ENCODE measurements at regions not wholly inside any gene's neighbourhood (a gene's known extent, or its start where the extent isn't known, plus 50 kb on each side); places are given as distances from the start of the nearest gene placed in this dataset.

DNA sequence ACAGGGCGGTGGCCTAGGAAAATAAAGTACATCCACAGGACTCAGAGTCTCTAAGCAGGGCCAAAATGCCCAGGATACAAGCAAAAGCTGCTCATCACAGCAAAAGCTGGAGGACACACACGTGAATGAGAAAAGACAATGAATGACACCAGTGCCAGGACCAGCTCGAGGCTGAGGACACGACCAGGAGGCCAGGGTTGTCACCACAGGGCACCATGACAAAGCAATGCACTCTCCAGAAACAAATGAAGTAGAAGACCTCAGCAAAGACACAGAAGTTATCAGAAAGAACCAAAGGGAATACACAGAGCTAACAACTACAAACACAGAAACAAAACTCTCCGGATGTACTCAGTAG lies 92.1 kb downstream of the FOXL3 start:
- DNase-seq (ENCODE audit: low read depth, low spot score): no peak

DNA sequence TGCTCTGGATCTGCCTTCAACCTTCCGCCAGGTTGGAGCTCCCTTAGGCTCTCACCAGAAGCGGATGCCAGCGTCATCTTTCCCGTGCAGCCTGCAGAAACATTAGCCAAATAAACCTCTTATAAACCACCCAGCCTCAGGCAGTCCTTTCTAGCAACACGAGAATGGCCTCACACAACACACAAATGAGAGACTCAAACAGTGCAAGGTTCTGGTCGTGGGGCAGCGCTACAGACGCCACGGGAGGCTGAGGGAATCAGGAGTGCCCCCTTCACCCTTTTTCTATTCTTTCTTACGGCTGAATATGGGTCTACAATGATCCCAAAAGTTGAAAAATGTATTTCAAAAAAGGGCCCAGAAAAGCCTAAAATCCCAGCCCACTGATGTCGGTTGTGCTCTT lies 96.4 kb downstream of the FOXL3 start:
- DNase-seq (ENCODE audit: low read depth, low spot score): no peak

DNA sequence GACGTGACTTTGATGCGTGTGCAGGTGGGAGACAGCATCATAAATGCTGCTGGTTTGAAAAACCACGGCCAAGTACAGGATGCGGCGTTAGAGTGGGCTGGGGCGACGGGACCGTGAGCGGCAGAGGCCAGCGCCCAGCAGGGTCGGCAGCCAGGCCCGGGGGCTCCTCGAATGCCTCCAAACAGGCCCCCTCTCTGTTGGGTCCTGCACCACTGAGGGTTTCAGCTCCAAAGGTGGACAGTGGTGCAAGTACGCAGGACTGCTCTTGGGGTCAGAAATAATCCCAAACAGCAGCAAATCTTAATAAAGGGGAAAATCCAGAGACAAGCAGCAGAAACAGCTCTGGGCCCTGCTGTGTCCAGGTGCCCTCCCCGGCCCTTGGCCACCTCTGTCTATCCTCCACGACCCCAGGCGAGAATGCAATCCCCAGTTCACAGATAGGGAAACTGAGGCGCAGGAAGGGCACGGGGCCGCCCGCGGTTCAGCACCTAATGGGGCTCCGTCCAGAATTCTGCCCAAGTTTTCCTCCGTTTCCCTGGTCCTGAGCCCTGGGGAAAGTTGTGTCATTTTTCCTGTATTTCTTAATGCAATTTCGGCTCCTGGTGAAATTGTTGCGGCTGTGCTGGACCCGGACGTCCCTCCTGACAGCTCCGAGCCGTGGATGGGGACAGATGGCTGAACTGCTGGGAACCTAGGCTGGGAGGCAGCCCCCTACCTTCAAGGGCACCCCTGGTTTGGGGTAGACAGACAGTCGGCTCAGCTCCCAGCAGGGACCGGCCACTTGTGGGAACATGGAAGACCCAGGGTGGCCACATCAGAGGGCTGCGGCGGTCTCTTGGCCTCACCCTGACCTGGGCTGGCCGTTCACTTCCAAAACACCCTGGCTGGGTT lies 97.4 kb downstream of the FOXL3 start:
- DNase-seq (ENCODE audit: low read depth, low spot score): no peak

DNA sequence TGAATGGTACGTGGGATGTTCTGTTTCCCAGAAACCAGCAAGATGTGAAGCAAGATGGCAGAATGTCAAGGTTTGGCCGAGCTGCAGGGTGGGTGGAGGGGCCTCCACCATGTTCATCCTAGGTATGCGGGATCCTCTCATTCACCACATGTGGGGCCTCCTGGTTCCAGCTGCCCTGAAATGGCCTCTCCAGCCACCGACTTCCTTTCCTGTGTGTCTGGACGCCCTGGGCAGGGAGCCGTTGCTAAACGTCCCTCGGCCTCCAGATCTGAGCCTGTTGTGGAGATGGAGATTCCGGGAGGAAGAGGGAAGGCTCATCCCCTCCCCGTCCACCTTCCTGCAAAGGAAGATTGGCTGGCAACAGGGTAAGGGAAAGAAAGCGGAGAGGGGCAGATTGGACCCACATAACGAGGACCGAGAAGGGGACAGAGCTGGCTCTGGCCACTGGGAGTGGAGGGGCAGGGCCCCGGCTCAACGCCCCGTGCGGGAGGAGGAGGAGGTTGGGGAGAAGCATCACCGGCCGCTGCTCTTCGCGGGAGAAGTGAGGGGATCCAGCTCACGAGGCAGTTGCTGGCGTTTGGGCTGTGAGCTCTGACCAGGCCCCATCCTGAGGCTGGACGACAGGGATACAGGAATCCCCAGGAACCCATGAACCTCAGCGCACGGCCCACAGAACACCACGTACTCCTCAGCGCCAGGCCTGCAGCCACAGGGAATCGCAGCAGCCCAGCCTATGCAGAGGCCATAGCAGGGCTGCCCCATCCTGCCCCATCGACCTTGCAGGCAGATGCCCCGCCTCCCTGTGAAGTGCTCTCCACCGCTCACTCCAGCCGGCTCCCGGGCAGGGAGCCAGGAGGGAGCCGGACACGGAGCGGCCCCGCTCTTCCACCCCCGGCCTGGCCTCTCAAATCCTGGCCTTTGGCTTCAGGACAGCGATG lies 98.3 kb downstream of the FOXL3 start:
- no peak for DNase-seq (ENCODE audit: low read depth, low spot score)

DNA sequence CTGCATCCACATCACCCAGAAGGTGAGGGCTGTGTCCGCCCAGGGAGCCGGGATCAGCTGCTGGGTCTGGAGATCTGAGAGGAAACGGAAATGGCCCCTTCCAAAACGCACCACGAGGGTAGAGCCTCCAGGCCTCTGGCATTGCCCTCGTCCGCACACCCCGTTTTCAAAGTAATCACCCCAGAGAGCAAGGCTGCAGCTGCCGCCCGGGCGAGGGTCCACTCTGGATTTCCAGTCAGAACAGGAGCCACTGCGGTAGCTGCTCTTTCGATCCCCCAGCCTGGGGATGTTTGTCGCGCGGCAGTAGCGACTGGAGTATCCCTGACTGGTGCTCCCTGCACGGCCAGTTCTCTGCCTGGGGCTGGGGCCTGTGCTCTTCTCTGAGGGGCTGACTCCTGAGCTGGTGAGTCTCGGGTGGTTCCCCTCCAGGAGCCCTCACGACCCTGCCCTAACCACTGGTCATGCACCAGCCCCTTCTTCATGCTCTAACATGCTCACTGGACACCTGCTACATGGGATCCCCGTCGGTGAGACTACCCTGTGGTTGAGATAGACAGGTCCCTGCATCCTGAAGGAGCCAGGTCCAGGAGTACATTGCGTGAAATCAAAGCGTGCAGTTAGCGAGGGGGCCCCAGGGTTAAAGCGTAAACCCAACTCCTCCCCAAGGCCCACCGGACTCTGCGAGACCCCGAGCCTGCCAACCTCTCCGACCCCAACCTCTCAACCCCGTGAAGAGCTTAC lies 99.2 kb downstream of the FOXL3 start:
- no peak for DNase-seq (ENCODE audit: low read depth, low spot score)

DNA sequence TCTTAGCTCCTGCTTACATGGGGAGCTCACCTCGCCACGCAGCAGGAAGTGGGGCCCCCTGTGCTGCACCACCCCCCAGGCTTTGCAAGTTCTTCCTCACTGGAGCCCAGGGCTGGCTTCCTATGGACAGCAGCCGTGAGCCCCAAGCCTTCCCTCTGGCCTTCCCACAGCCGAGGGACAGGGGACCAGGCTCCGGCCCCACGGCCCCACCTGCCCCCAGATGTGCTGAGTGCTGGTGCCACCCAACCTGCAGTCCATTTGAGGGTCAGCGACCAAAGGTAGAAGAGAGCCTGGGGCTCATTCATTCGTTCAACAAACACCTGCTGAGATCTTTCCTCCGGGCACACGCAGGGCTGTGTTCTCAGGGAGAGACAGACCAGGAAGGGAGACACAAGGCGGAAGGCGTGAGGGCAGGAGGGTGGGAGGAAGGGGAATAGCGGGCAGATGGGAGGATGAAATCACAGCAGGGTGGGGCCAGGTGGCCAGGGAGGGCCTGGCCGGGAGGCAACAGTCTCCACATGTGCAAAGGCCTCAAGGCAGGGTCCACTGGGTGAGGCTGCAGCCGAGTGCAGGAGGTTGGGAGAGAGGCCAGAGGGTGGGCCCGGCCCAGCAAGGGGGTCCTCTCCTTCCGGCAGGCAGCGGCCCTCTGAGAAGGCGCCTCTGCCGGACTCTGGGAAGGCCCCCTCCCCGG lies 100.1 kb downstream of the FOXL3 start:
- no peak for DNase-seq (ENCODE audit: low read depth, low spot score)

DNA sequence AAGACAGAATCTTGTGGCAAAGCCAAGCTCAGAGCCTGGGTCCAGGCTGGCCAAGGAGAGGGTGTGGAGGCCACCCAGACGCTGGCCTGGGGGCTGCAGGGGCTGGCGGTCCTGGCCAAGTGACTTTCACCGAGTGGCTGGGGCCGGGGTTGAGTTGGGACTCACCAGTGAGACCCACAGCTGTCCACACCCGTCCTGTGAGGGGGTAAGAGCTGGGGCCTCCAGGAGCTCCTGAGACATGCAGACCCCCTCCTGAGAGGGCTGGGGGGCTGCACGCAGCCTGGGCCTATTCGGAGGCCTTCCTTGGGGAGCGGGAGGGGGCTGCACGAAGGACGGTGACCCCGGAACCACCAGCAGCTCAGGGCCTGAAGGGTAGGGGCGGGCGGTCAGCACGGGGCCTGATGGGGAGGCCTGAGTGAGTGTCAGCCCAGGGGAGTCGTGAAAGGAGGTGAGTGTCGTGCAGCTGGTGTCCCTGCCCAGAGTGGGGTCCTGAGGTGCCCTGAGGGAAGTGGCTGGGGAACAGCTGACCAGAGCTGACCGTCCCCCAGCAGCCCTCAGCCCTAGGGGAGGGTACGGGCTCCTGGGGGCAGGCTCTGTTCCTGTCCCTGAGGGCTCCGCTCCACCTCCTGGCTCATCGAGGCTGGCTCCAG lies 100.9 kb downstream of the FOXL3 start:
- no peak for DNase-seq (ENCODE audit: low read depth, low spot score)

DNA sequence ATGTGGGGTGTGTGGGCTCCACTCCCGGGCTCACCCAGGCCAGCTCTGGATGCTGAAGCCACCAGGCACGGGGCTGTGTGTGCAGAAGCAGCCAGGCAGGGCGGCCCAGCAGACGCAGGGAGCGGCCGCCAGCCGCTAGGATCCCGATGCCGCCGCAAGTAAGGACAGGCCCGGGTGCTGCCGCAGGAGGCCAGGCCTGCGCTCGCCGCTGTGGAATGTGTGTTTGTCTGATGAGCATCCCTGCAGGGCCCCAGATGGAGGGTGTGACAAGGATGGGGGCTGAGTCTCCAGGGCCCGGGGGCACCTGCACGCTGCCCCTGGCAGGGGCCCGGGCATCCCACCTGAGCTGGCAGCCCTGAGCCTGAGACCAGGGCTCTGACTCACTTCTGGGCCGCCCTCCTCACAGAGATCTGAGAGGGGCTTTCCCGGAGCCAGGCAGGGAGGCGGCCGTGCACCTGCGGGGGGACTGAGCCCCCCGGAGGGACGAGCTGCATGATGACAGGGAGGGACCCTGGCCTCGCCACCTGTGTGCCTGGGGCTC lies 101.5 kb downstream of the FOXL3 start:
- DNase-seq (ENCODE audit: low read depth, low spot score): no peak

DNA sequence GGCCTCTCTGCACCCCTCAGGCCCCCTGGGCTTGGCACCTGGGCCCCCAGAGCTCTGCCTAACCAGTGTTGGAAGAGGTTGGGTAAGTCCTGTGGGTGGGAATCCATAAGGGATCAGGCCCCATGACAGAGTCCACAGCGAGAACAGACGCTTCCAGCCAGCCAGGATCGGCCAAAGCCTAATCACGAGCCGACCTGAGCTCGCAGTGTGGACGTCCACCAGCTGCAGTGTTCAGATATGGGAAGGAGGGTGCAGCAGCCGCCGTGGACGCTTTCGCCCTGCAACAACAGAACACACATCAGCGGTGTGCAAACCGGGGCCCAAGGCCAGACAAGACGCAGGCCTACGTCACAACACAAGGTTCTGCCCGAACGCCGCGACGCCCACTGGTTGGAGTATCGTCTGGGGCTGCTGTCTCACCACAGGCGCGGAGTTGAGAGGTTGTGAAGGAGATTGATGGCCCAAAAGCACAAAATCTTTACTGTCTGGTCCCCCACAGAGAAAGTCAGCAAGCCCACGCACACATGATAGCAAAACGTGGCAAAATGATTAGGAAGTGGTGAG lies 102.1 kb downstream of the FOXL3 start:
- DNase-seq (ENCODE audit: low read depth, low spot score): no peak

DNA sequence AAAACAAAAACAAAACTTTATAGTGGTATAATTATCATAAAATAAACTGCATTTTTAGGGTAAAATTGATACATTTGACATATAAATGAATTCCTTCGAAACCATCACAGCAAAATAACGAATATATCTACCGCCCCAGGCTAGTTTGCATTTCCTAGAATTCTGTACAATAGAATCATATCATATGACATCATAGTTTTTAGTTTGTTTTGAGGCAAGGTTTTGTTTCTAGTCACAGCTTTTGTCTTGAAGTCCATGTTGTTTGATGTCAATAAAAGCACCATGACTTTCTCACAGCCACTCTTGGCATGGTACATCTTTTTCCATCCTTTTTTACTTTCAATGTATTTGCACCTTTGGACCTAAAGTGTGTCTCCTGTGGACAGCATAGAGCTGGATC lies 102.9 kb downstream of the FOXL3 start:
- no peak for DNase-seq (ENCODE audit: low read depth, low spot score)

DNA sequence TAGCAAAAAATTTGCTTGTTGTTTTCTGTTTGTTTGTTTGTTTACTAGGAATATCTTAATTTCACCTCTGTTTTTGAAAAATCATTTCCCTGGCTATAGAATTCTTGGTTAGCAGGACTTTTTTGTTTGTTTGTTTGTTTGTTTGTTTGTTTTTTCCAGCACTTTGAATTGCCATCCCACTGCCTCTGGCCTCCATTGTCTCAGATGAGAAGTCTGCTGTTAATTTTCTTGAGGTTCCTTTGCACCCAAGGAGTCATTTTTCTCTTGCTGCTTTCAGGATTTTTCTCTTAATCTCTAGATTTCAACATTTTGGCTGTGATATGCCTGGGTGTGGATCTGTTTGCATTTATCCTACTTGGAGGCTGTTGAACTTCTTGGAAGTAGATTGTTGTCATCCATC lies 105.7 kb downstream of the FOXL3 start:
- DNase-seq (ENCODE audit: low read depth, low spot score): no peak

DNA sequence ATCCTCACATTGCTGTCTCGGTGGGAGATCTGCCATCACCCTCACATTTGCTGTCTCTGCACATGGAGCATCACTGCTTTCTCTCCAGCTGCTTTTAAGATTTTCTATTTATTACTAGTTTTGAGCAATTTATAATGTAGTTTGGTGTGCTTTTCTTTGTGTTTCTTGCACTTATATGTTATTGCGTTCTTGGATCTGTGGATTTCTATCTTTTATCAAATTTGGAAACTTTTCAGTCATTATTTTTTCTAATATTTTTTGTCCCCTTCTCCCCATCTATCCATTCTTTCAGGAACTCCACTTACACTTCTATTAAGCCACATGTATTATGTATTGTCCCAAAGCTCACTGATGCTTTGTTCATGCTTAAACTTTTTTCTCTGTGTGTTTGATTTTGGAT lies 108.9 kb downstream of the FOXL3 start:
- DNase-seq (ENCODE audit: low read depth, low spot score): no peak

DNA sequence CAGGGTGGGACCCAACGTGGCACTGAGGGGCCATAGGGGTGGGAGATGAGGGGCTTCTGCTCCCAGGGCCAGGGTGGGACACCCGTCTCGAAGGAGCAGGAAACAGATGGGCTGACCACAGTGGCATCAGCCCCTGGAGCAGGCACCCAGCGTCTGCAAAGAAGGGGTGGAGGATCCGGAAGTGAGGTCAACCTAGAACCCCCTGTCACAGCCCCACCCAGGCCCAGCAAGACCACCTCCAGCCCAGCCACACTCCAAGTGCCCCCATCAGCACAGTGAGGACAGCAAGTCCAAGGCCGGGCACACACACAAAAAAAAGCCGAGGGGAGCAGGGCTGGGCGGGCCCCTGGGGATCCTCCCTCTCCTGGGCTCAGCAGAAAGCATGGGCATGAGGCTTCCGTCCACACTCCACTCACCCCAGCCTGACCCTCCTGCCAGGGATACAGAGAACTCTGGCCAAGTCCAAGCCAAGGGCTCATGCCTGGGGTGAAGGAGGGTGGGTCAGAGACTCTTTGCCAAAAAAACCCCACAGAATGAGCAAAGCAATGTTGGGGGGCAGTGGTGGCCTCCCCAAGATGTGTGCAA lies 111.0 kb downstream of the FOXL3 start:
- no peak for DNase-seq (ENCODE audit: low read depth, low spot score)

DNA sequence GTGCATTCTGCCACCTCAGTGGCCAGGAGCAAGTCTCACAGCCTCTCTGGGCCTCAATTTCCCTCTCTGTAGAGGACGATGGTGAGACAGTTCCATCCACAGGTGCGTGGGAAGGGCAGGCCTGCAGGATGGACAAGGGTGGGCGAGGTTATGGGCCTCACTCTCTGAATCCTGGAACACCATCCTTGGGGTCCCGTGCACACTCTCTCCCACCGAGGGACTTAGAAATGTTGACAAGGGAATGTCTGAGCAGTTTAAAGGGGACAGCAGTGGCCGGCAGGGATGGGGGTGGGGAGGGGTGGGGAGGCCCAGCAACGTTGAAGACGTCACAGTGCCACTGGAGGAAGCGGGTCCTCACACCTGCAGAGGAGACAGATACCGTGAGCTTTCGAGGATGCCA lies 111.5 kb downstream of the FOXL3 start:
- no peak for DNase-seq (ENCODE audit: low read depth, low spot score)

DNA sequence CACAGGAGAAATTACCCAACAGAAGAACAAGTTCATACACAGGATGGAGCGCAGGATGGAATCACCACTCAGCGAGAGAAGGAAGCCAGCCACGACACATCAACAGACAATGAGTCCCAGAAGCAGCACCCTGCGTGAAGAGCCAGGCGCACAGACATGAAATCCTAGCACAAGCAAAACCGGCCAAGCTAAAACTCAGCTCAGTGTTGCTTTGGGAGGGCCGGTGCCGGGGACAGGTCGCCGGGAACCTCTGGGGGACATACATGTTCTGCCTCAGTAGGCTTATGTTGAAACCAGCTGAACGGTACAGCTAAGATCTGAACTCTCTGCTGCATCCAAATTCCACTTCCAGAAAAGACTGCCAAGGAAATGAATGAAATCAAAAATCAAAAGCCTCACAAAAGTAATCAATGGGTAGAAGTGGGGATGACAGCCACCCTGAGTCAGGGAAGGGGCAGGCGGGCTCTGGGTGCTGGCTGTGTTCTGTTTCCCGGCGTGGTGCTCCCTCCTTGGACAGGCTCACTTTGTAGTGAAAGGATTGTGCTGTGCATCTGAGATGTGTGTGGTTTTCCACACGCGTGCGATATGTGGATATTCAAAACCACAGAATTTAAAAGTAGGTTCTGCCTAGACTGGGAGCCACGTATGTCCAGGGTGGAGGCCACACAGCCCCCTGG lies 114.7 kb downstream of the PDGFA start:
- DNase-seq (ENCODE audit: low read depth, low spot score): no peak

DNA sequence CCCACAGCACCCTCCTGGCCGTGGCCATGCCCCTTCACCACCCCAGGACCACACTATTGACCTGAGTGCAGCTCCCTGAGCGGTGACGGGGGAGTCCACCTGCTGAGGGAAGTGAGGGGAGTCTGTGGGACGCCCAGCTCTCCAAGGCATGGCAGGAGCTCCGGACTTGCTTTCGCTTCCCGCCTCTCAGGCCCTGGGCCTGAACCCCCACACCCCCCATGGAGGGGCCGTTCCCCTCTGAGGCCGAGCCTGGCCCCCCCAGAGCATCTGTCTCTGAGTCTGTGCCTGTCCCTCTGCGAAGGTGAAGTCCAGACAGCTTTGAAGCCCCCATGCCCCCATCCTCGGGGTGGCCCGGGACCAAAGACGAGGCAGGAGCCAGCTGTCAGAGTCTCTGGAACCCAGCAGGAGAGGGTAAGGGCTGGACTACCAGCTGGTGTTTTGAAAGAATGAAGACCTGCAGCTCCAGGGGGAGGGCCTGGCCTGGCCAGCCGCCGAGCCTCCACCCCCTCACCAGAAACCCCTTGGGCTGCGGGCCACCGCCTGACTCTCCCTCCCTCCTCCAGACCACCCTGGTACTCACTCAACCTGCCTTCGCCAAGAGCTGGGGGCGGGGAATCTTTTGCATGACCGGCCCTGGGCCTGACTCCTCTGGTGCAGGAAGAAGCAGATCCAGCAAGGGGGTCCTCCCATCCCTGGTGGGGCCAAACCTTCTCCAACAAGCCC lies 114.0 kb downstream of the PDGFA start:
- DNase-seq (ENCODE audit: low read depth, low spot score): no peak

DNA sequence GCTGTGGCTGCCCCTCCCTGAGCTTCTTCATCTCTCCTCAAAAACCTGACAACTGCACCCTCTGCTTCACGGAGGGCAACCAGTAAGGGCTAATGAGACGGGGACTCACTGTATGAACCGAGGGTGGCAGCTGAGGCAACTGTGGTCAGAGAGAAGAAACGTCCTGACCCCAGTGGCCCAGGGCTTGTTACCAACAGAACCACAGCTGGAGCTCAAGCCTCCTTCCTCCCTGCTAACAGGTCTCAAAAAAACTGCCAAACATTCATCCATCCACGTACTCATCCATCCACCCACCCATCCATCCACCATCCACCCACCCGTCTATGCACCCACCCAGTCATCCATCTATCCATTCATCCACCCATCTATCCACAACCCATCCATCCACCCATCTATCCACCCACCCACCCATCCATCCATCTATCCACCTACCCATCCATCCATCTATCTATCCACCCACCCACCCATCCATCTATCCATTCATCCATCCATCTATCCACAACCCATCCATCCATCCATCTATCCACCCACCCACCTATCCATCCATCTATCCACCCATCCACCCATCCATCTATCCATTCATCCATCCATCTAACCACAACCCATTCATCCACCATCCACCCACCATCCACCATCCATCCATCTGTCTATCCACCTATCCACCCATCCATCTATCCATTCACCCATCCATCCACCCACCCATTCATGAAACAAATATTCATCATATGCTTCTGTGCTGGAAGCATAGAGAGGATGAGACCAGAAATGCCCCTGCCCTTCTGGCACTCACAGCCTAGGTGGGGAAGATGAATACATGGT lies 111.7 kb downstream of the PDGFA start:
- DNase-seq (ENCODE audit: low read depth, low spot score): no peak

All from astrocyte of the hippocampus (primary cell).